ENCODE measurements at regions not wholly inside any gene's neighbourhood (a gene's known extent, or its start where the extent isn't known, plus 50 kb on each side); places are given as distances from the start of the nearest gene placed in this dataset.

GRCh38 chr6:74967821-74968220 lies 238.0 kb downstream of the COL12A1 start:
- TF ChIP-seq POLR2AphosphoS5 (IDR thresholded peaks at IDR 0.05) = no peak
- TF ChIP-seq, protein P1, sequence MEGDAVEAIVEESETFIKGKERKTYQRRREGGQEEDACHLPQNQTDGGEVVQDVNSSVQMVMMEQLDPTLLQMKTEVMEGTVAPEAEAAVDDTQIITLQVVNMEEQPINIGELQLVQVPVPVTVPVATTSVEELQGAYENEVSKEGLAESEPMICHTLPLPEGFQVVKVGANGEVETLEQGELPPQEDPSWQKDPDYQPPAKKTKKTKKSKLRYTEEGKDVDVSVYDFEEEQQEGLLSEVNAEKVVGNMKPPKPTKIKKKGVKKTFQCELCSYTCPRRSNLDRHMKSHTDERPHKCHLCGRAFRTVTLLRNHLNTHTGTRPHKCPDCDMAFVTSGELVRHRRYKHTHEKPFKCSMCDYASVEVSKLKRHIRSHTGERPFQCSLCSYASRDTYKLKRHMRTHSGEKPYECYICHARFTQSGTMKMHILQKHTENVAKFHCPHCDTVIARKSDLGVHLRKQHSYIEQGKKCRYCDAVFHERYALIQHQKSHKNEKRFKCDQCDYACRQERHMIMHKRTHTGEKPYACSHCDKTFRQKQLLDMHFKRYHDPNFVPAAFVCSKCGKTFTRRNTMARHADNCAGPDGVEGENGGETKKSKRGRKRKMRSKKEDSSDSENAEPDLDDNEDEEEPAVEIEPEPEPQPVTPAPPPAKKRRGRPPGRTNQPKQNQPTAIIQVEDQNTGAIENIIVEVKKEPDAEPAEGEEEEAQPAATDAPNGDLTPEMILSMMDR (IDR thresholded peaks at IDR 0.05; ENCODE audit: poor library complexity, severe bottlenecking) = no peak
- TF ChIP-seq EZH2 (IDR thresholded peaks at IDR 0.05; ENCODE audit: borderline replicate concordance, insufficient read depth, low read length, poor library complexity, severe bottlenecking) = no peak
- no peak for TF ChIP-seq SMC3 (conservative IDR thresholded peaks at IDR 0.05; ENCODE audit: poor library complexity)
- no peak for TF ChIP-seq EP300 (conservative IDR thresholded peaks at IDR 0.05; ENCODE audit: poor library complexity, severe bottlenecking)
- TF ChIP-seq TAF1 (IDR thresholded peaks at IDR 0.05; ENCODE audit: low read depth) = no peak
- TF ChIP-seq RAD21 (conservative IDR thresholded peaks at IDR 0.05) = no peak
- no peak for TF ChIP-seq MXI1 (conservative IDR thresholded peaks at IDR 0.05; ENCODE audit: poor library complexity, severe bottlenecking)

All from neural cell (in vitro differentiated cells).